ENCODE measurements at regions not wholly inside any gene's neighbourhood (a gene's known extent, or its start where the extent isn't known, plus 50 kb on each side); places are given as distances from the start of the nearest gene placed in this dataset.

DNA sequence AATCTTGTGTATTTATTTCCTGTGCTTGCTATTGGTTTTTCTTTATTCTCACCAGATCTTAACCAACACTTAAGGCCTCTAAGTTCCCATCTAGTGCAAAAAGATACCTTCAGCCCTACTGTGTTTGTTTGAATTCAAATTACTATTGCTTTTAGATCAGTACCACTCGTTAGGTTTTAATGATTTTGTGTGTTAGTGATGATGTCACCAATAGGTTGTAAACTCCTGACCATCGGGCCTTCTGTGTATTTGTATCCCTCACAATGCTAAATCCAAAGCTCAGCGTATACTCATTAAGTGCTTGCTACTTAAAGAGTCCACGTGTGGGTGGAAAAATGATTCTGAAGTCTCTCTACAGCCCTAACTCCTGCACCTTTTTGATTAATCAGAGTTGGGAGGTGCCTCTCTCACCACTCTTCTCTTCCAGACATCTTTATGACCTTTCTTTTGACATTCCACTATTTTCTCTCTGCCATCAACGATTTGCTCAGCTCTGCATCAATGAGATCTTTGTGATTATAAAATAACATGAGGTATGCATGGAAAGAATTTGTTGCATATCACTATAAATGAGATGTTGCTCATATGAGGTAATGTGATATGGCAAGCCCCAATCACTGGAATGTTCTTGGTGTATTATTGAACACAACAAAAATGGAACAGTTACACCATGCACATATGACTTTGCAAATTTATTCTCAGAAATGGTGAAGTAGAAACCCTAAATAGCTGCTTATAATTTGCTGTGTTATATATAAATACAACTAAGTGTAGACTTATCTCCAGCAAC is 55.1 kb upstream of the LAMA2 start:
- DNase-seq (ENCODE audit: extremely low read depth, low read depth, low spot score): no peak

DNA sequence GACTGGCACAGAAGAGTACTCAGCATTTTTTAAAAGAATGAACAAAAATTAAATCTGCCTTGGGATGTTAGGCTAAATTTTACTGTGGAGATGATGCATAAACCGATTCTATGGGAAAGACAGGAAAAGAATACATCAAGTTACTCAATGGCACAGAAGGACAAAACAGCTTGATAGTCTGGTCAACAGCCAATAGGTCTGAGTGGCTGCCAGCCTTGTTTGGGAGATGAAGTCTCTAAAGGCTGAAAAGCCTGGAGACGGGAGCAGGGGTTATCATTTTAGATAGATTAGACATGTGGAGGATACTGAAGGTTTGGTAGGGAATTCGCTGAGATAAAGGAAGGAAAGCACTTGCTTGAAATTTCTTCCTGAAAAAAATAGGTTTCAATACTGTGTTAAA is 56.3 kb upstream of the LAMA2 start:
- DNase-seq (ENCODE audit: extremely low read depth, low read depth, low spot score): no peak

DNA sequence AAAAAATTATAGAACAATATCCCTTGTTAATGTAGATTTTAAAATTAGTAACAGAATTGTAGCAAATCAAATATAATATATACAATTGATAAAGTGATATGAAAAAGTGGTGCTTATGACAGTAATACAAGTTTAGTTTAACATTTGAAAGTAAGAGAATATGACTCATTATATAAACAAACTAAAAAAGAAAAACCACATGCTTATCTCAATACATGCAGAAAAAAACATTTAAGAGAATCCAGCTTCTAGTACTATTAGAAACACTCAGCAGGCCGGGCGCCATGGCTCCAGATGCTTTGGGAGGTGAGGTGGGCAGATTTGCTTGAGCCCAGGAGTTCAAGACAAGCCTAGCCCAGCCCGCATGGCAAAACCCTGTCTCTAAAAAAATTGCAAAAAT is 60.7 kb upstream of the LAMA2 start:
- DNase-seq (ENCODE audit: extremely low read depth, low read depth, low spot score): no peak

DNA sequence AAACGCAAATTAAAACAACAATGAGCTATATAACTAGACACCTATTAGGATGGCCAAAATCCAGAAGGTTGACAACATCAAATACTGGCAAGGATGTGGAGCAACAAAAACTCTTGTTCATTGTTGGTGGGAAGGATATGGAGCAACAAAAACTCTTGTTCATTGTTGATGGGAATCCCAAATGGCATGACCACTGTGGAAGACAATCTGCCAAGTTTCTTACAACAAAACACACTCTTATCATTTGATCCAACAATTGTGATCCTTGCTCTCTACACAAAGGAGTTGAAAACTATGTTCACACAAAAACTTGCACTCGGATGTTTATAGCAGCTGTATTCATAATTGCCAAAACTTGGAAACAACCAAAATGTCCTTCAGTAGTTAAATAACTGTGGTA is 61.8 kb upstream of the LAMA2 start:
- no peak for DNase-seq (ENCODE audit: extremely low read depth, low read depth, low spot score)

DNA sequence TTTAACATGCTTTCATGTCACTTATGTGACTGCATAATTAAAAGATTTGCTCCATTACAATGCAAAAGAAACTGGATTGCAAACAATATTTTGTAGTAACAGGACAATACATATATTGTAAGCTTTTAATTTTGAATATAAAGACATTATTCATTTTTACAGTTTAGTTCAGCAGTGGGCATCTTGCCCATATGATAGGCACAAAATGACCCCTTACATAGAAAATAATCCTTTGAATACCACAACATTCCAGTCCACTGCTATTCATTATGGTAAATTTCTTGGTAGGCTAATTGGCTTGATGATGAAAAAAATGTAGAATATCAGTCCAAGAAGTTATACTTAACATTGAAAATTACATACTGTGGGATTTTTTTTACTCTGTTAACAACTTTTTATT is 74.1 kb upstream of the LAMA2 start:
- DNase-seq (ENCODE audit: extremely low read depth, low read depth, low spot score): no peak

DNA sequence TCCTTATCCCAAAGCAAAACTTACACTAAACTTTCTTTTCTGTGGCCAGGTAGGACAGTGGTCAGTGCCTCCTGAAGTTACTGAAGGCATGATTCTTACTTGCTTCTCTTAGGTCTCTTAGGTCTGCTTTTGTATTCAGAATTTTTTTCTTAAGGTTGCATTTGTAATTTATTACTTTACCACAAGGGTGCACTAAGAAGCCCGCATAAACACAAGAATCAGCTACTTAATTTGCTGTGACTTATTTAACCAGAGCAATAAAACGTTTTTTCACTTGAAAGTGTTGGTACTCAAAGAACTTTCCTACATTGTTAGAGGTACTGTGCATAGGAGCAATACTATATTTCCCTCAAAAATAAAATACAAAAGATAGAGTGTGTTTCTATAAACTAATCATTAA is 75.4 kb upstream of the LAMA2 start:
- DNase-seq (ENCODE audit: extremely low read depth, low read depth, low spot score): peak; percentile 27

DNA sequence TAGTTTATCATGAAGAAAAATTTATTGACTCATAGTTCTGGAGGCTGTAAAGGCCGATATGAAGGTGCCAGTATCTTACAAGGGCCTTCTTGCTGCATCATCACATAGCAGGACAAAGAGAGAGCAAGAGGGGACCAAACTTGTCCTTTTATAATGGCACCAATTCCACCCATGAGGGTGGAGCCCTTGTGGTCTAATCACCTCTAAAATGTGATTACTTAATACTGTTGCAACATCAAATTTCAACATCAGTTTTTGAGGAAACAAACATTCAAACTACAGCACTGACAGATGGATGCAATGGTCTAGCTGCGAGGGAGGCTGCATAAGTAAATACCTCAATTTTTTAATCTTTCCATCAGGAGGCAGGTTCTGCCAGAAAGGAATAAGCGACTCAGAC is 76.7 kb upstream of the LAMA2 start:
- no peak for DNase-seq (ENCODE audit: extremely low read depth, low read depth, low spot score)

DNA sequence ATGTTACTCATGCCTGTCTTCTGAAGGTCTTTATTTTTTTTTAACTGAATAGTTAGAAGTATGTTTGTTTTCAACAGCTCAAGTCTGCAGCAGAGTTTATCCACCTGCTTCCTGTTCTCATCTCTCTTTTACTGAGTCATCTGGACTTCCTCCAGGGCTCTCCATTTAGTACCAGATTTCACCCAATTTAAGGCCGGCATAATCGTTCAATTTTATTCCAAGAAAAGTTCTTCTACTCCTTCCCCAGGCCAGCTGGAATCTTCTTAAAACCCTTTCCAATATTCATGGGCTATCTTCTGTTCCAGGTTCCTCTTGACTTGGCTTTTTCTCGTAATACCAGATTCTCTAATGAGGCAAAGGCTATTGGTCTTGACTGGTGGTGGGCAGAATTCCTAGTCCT is 79.0 kb upstream of the LAMA2 start:
- DNase-seq (ENCODE audit: extremely low read depth, low read depth, low spot score): peak; percentile 5

DNA sequence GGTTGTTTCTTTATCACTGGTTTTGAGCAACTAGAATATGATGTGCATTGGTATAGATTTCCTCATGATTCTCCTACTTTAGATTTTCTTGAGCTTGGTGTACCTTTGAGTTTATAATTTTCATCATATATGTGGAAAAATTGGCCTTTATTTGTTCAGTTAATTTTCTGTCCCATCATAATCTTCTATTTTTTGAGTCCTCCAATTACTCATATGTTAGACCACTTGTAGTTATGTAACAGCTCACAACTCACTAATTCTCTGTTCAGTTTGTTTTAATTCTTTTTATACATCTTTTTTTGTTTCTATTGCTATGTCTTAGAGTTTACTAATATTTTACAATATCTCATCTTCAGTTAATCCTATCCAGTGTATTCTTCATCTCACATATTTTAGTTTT is 81.3 kb upstream of the LAMA2 start:
- no peak for DNase-seq (ENCODE audit: extremely low read depth, low read depth, low spot score)

DNA sequence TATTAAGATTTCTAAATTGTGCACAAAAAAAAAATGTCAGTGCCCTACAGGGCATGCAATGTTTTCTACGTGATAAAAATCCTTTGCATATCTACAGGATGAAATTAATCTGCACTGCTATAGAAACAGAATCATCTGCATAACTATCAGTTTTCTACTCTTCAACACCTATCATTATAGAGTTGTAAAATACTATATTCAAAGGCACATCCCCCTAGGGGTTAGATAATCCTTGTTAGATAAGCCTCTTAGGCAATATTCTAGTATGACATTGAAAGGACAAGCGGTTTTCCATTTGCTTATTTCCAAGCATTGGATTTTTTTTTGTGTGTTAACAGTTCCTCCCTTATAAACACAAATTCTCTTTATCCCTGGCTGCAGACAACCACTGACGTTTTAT is 98.7 kb upstream of the LAMA2 start:
- no peak for DNase-seq (ENCODE audit: extremely low read depth, low read depth, low spot score)

DNA sequence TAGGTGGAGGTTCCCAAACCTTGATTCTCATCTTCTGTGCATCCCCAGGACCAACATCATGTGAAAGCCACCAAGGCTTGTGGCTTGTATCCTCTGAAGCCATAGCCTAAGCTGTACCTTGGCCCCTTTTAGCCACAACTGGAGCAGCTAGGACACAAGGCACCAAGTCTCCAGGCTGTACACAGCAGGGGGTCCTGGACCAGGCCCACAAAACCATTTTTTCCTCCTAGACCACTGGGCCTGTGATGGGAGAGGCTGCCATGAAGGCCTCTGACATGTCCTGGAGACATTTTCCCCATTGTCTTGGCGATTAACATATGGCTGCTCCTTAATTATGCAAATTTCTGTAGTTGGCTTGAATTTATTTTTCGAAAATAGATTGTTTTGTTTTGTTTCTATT is 114.8 kb upstream of the LAMA2 start:
- DNase-seq (ENCODE audit: extremely low read depth, low read depth, low spot score): no peak

DNA sequence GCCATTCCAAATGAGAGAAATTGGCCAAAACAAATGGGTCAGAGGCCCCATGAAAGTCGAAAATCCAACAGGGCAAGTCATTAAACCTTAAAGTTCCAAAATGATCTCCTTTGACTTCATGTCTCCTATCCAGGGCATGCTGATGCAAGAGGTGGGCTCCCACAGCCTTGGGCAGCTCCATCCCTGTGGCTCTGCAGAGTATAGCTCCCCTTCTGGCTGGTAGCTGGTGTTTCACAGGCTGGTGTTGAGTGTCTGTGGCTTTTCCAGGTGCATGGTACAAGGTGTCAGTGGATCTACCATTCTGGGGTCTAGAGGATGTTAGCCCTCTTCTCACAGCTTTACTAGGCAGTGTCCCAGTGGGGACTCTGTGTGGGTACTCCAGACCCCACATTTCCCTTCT is 115.2 kb upstream of the LAMA2 start:
- no peak for DNase-seq (ENCODE audit: extremely low read depth, low read depth, low spot score)

DNA sequence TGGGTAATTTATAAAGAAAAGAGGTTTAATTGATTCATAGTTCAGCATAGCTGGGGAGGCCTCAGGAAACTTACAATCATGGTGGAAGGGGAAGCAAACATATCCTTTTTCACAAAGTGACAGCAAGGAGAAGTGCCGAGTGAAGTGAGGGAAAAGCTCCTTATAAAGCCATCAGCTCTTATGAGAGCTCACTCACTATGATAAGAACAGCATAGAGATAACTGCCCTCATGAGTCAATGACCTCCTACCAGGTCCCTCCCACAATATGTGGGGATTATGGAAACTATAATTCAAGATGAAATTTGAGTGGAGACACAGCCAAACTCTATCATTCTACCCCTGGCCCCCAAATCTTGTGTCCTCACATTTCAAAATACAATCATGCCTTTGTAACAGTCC is 115.8 kb upstream of the LAMA2 start:
- DNase-seq (ENCODE audit: extremely low read depth, low read depth, low spot score): no peak

DNA sequence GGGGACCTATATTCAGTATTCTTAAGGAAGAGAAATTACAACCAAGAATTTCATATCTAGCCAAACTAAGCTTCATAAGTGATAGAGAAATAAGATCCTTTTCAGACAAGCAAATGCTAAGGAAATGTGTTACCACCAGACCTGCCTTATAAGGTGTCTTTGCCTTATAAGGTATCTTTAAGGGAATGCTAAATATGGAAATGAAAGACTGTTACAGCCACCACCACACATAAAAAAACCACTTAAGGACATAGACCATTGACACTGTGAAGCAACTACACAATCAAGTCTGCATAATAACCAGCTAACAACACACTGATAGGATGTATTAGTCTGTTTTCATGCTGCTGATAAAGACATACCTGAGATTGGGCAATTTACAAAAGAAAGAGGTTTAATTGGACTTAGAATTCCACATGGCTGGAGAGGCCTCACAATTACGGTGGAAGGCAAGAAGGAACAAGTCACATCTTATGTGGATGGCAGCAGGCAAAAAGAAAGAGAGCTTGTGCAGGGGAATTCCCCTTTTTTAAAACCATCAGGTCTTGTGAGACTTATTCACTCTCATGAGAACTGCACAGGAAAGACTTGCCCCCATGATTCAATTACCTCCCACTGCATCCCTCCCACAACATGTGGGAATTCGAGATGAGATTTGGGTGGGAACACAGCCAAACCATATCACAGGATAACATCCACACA is 119.2 kb upstream of the LAMA2 start:
- DNase-seq (ENCODE audit: extremely low read depth, low read depth, low spot score): no peak

DNA sequence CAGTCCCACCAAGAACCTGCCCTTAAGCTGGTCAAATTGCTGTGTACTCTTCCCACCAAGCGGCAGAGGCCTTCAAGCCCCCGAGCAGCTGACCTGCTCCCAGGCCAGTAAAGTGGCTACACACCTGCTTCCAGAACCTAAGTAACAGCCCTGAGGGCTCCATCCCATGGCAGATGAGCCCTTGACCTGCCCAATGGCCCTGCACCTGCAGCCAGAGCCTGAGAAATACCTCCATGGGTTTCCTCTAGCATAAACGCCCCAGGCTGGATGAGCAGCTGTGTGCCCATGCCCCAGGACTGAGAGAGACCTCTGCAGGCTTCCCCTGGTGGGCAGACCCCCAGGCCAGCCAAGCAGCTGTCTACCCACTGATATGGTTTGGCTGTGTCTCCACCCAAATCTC is 123.0 kb upstream of the LAMA2 start:
- no peak for DNase-seq (ENCODE audit: extremely low read depth, low read depth, low spot score)

DNA sequence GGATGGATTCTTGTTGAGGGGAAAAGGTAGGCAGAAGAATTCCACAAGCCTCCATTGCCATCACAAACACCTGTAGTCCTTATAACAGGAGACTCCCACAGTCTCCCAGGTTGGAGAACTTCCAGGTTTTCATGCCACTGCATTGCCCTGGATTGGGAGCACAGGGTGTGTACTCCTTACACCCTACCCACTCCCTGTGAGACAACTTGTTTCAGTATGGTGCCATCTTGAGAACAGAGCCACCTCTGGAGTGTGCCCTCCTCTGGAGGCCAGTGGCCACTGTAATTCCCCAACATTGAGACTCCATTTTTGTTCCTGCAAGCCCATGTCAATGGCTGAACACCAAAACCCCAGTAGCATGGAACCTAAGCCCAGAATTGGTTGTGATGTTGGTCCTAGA is 123.5 kb upstream of the LAMA2 start:
- no peak for DNase-seq (ENCODE audit: extremely low read depth, low read depth, low spot score)

DNA sequence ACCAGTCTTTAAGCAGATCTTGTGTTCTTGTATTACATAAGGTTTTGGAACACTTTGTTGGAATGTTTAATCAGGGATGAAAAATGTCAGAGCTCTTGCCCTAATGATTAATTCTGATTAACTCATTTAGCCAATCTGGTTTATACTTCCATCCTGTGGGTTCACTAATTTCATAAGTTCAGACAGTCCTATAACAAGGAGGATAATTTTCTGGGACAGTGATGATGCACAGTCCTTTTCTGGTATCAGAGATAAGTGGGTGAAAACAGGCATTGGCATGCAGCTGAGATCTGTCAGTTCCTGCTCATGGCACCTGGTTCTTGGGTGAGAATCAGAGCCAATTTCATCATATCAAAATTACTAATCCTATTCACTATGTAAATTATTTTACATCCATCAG is 125.0 kb upstream of the LAMA2 start:
- DNase-seq (ENCODE audit: extremely low read depth, low read depth, low spot score): no peak

DNA sequence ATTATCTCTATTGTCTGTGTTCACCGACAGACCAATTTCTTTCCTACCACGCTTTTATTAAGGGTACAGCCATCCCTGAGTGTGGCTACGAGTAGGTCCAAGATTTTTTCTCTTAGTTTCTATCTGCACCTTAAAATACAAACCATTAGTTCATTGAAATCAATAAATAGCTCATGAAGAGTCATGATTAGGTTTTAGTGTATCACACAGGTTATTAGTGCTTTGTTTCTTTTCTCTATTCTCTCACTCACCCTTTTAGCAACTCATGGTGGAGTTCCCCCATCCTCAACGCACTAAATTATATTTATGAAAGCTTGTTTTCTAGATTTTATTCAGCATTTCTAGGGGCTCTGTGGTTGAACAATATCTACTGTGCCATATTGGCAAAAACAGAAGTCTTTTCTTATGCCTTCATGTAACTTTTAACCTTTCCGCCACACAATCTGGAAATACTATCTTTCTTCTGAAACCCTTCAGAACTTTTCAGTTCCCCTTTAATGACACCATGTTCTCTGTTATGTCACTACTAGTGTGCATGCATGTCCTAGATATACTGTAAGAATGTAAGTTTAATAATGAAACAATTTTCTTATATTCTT is 128.2 kb upstream of the LAMA2 start:
- no peak for DNase-seq (ENCODE audit: extremely low read depth, low read depth, low spot score)

DNA sequence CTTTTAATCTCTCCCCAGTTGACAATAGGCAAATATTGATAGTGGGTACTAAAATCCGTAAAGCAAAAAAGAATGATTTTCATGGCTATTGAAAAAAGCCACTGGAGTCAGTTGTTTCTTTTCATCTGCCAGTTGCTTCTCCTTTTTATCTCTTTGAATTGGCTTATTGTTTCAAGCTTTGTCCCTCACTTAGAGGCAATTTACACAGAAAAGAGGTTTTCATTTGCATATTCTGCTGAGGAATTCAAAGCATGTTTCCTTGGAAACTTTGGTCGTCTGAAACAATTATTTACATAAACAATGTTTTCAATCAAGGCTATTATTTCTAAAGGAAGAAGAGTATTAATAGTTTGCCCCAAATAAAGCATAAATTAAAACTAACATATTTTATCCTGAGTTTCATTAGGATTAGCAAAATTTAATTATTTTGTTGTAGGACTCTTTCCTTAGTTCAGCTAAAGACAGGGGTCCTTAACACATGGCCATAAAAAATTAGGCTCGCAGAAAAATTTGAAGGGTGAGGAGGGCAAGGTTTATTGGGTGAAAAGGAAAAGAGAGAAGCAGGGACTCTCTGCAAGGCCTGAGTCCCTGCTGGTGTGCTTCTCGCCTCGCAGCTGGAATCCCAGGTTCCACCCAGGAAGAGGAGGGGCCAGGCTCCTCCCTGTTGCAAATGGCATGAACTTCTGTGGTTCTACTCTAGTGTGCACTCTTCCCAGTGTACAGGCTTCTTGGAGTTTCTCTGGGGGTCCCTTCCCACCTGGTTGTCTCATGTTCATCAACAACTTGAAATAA is 138.8 kb upstream of the LAMA2 start:
- no peak for DNase-seq (ENCODE audit: extremely low read depth, low read depth, low spot score)

DNA sequence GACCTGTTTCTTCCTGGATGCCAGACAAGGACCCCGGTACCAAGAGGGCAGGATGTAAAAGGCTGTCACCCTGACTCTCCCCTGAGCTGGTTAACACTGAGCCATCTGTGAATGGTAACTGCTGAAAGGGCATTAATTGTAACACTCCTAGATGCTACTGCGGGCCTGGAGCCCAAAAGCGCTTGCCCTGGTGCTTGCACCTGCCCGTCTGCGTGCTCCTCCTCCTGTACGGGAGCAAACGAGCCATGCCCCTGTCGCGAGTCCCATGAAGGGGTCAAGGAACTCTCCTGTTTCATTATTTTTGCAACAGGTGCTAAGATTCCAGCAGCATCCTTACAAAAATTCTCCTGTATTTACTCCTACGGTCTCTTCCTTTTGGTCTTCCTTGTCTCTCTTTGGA is 140.0 kb upstream of the LAMA2 start:
- DNase-seq (ENCODE audit: extremely low read depth, low read depth, low spot score): no peak

DNA sequence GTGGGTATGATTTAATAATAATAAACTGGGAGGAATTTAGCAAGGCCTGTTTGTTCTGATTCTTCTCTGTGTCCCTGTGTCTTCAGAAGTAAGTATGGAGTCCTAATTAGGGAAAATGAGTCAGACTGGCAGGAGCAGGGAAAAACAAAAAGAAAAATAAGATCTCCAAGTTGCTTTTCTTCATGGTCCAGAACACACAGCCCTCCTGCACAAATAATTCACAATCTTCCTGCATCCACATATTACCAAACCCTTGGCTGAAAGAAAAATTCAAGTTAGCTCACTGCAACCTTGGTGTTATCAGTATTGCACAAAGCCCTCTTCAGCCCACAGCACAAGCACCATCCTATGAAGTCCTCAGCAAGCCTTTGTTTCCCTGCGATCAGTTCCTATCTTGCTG is 142.0 kb upstream of the LAMA2 start:
- no peak for DNase-seq (ENCODE audit: extremely low read depth, low read depth, low spot score)
